ENCODE measurements at regions not wholly inside any gene's neighbourhood (a gene's known extent, or its start where the extent isn't known, plus 50 kb on each side); places are given as distances from the start of the nearest gene placed in this dataset.

DNA sequence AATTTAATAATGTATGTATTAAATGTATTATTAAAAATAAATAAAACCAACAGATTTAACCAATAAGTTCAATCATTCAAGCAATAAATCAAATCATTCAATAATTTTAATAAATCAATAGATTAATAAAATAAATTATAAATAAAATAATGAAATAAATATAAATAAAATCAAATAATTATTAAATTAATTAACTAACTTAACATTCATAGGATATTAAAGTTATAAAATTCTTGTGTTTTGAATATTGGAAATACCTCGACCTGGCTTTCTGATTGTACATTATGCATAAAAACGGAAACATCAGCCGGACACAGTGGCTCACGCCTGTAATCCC is 182.2 kb downstream of the BANP start:
- no peak for TF ChIP-seq CEBPB (IDR thresholded peaks at IDR 0.05)
- TF ChIP-seq, protein P1, sequence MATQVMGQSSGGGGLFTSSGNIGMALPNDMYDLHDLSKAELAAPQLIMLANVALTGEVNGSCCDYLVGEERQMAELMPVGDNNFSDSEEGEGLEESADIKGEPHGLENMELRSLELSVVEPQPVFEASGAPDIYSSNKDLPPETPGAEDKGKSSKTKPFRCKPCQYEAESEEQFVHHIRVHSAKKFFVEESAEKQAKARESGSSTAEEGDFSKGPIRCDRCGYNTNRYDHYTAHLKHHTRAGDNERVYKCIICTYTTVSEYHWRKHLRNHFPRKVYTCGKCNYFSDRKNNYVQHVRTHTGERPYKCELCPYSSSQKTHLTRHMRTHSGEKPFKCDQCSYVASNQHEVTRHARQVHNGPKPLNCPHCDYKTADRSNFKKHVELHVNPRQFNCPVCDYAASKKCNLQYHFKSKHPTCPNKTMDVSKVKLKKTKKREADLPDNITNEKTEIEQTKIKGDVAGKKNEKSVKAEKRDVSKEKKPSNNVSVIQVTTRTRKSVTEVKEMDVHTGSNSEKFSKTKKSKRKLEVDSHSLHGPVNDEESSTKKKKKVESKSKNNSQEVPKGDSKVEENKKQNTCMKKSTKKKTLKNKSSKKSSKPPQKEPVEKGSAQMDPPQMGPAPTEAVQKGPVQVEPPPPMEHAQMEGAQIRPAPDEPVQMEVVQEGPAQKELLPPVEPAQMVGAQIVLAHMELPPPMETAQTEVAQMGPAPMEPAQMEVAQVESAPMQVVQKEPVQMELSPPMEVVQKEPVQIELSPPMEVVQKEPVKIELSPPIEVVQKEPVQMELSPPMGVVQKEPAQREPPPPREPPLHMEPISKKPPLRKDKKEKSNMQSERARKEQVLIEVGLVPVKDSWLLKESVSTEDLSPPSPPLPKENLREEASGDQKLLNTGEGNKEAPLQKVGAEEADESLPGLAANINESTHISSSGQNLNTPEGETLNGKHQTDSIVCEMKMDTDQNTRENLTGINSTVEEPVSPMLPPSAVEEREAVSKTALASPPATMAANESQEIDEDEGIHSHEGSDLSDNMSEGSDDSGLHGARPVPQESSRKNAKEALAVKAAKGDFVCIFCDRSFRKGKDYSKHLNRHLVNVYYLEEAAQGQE (IDR thresholded peaks at IDR 0.05; ENCODE audit: low read depth), result no peak
- TF ChIP-seq FOXM1 (IDR thresholded peaks at IDR 0.05; ENCODE audit: borderline replicate concordance, low read depth), result no peak
- no peak for TF ChIP-seq EP300 (IDR thresholded peaks at IDR 0.05; ENCODE audit: borderline replicate concordance)
- TF ChIP-seq EGR1 (IDR thresholded peaks at IDR 0.05), result no peak
- no peak for TF ChIP-seq TEAD4 (IDR thresholded peaks at IDR 0.05)
- no peak for TF ChIP-seq TAF1 (IDR thresholded peaks at IDR 0.05; ENCODE audit: low read depth)
- TF ChIP-seq ZBTB7A (IDR thresholded peaks at IDR 0.05; ENCODE audit: low read depth), result no peak
- TF ChIP-seq NFIC (IDR thresholded peaks at IDR 0.05), result no peak
- no peak for TF ChIP-seq CREB1 (IDR thresholded peaks at IDR 0.05; ENCODE audit: low read depth)
- TF ChIP-seq, protein P2, sequence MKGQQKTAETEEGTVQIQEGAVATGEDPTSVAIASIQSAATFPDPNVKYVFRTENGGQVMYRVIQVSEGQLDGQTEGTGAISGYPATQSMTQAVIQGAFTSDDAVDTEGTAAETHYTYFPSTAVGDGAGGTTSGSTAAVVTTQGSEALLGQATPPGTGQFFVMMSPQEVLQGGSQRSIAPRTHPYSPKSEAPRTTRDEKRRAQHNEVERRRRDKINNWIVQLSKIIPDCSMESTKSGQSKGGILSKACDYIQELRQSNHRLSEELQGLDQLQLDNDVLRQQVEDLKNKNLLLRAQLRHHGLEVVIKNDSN (IDR thresholded peaks at IDR 0.05), result no peak
- TF ChIP-seq, protein P3, sequence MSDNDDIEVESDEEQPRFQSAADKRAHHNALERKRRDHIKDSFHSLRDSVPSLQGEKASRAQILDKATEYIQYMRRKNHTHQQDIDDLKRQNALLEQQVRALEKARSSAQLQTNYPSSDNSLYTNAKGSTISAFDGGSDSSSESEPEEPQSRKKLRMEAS (IDR thresholded peaks at IDR 0.05), result no peak
- TF ChIP-seq YY1 (IDR thresholded peaks at IDR 0.05; ENCODE audit: low read depth), result no peak

DNA sequence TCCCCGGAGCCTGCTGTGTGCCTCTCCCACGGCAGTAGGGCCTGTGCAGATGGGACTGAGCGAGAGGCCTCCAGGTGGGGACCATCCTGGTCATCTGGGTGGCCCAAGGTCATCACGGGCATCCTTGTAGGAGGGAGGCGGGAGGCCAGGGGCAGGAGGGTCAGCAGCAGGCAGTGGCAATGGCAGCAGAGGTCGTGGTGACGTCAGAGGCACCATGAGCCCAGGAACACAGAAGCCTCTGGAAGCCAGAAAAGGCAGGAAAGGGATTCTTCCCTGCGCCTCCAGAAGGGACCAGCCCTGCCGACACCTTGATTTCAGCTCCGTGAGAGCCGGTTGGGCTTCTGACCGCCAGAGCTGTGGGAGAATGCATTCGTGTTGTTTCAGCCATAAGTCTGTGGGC is 190.3 kb downstream of the BANP start:
- no peak for TF ChIP-seq CEBPB (IDR thresholded peaks at IDR 0.05)
- TF ChIP-seq ZBTB7A (IDR thresholded peaks at IDR 0.05; ENCODE audit: low read depth), result no peak
- TF ChIP-seq TEAD4 (IDR thresholded peaks at IDR 0.05), result no peak
- no peak for TF ChIP-seq TCF12 (IDR thresholded peaks at IDR 0.05; ENCODE audit: low read depth)
- TF ChIP-seq EGR1 (IDR thresholded peaks at IDR 0.05), result no peak
- TF ChIP-seq EP300 (IDR thresholded peaks at IDR 0.05; ENCODE audit: borderline replicate concordance), result no peak
- TF ChIP-seq, protein P2 (IDR thresholded peaks at IDR 0.05), result no peak
- TF ChIP-seq FOXM1 (IDR thresholded peaks at IDR 0.05; ENCODE audit: borderline replicate concordance, low read depth), result no peak
- TF ChIP-seq CREB1 (IDR thresholded peaks at IDR 0.05; ENCODE audit: low read depth), result no peak
- TF ChIP-seq, protein P3 (IDR thresholded peaks at IDR 0.05), result no peak
- TF ChIP-seq TAF1 (IDR thresholded peaks at IDR 0.05; ENCODE audit: low read depth), result no peak
- TF ChIP-seq, protein P1 (IDR thresholded peaks at IDR 0.05; ENCODE audit: low read depth), result no peak
- TF ChIP-seq RAD21 (IDR thresholded peaks at IDR 0.05; ENCODE audit: low read depth), result no peak
- TF ChIP-seq YY1 (IDR thresholded peaks at IDR 0.05; ENCODE audit: low read depth), result no peak
- no peak for TF ChIP-seq NFIC (IDR thresholded peaks at IDR 0.05)

DNA sequence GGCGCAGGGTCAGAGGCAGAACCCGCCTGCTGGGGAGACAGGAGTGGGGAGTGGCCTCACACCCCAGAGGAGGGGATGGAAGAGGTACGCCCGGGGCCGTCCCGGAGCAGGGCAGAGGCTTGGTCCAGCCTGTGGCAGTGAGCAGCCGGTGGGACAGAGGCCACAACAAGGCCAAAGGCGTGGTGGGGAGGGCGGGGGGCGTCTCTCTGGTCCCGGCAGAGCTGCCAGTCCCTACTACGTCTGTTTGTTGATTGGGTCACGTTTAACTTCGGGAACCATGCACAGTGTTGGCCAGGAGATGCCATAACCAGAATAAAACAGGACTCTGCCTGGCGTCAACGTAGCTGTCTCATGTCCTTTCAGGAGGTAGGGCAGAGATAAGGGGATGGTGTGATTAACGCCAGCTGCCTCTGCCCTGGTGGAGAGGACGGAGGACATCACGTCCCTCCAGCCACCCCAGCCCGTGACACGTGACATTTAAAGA is 192.8 kb downstream of the BANP start:
- TF ChIP-seq TAF1 (IDR thresholded peaks at IDR 0.05; ENCODE audit: low read depth), result no peak
- TF ChIP-seq, protein P3 (IDR thresholded peaks at IDR 0.05), result no peak
- no peak for TF ChIP-seq CEBPB (IDR thresholded peaks at IDR 0.05)
- TF ChIP-seq, protein P2 (IDR thresholded peaks at IDR 0.05), result no peak
- no peak for TF ChIP-seq EGR1 (IDR thresholded peaks at IDR 0.05)
- TF ChIP-seq, protein P1 (IDR thresholded peaks at IDR 0.05; ENCODE audit: low read depth), result no peak
- TF ChIP-seq FOXM1 (IDR thresholded peaks at IDR 0.05; ENCODE audit: borderline replicate concordance, low read depth), result no peak
- TF ChIP-seq EP300 (IDR thresholded peaks at IDR 0.05; ENCODE audit: borderline replicate concordance), result no peak
- TF ChIP-seq TEAD4 (IDR thresholded peaks at IDR 0.05), result no peak
- no peak for TF ChIP-seq NFIC (IDR thresholded peaks at IDR 0.05)
- TF ChIP-seq CREB1 (IDR thresholded peaks at IDR 0.05; ENCODE audit: low read depth), result no peak
- TF ChIP-seq ZBTB7A (IDR thresholded peaks at IDR 0.05; ENCODE audit: low read depth), result no peak
- no peak for TF ChIP-seq TCF12 (IDR thresholded peaks at IDR 0.05; ENCODE audit: low read depth)
- TF ChIP-seq YY1 (IDR thresholded peaks at IDR 0.05; ENCODE audit: low read depth), result no peak
- no peak for TF ChIP-seq RAD21 (IDR thresholded peaks at IDR 0.05; ENCODE audit: low read depth)

All from Ishikawa (cell line).